ENCODE measurements at regions not wholly inside any gene's neighbourhood (a gene's known extent, or its start where the extent isn't known, plus 50 kb on each side); places are given as distances from the start of the nearest gene placed in this dataset.

GRCh38 chr2:231865222-231865621, 61.0 kb downstream of the NPPC start:
- TF ChIP-seq HMGXB4 (CRISPR knock-in tag; IDR thresholded peaks at IDR 0.05): no peak
- no peak for TF ChIP-seq E2F6 (IDR thresholded peaks at IDR 0.05; ENCODE audit: borderline replicate concordance in 1 of 2, extremely low read depth in 1 of 2, insufficient read depth in 1 of 2, insufficient read length in 1 of 2, low read depth in 1 of 2, low read length in 1 of 2, poor library complexity in 1 of 2, severe bottlenecking in 1 of 2)
- no peak for TF ChIP-seq HOMEZ (CRISPR knock-in tag; IDR thresholded peaks at IDR 0.05)
- TF ChIP-seq NR1H2 (CRISPR knock-in tag; IDR thresholded peaks at IDR 0.05): no peak
- TF ChIP-seq RNF2 (IDR thresholded peaks at IDR 0.05): no peak
- no peak for TF ChIP-seq MEF2A (IDR thresholded peaks at IDR 0.05; ENCODE audit: control insufficient read depth, low read depth, low read length)
- no peak for TF ChIP-seq ZKSCAN3 (CRISPR knock-in tag; IDR thresholded peaks at IDR 0.05)
- TF ChIP-seq EZH2 (IDR thresholded peaks at IDR 0.05; ENCODE audit: borderline replicate concordance, low read depth, low read length): no peak
- no peak for TF ChIP-seq ZSCAN29 (IDR thresholded peaks at IDR 0.05)
- TF ChIP-seq TGIF2 (CRISPR knock-in tag; IDR thresholded peaks at IDR 0.05): no peak
- no peak for TF ChIP-seq MBD2 (IDR thresholded peaks at IDR 0.05; ENCODE audit: borderline replicate concordance, low read depth)
- no peak for TF ChIP-seq GATAD2B (IDR thresholded peaks at IDR 0.05; ENCODE audit: borderline replicate concordance)
- TF ChIP-seq SRSF9 (IDR thresholded peaks at IDR 0.05; ENCODE audit: borderline replicate concordance, low read depth, low read length): no peak
- no peak for TF ChIP-seq PATZ1 (CRISPR knock-in tag; IDR thresholded peaks at IDR 0.05; ENCODE audit: borderline replicate concordance)
- no peak for TF ChIP-seq NR3C1 (CRISPR knock-in tag; IDR thresholded peaks at IDR 0.05)
- intact Hi-C loops (cut with micrococcal nuclease): no loop called here
- Histone ChIP-seq H3K27ac (ENCODE audit: extremely low read depth, low read depth, low read length) (no peak overlapping the region), H4K20me1 (replicated peaks; ENCODE audit: control insufficient read depth, insufficient read depth, low read length) (no peaks in the 10 kb centered on the region), H3K36me3 (ENCODE audit: control insufficient read depth, insufficient read depth, low read length) (no peaks in the 10 kb centered on the region), H3K9ac (ENCODE audit: insufficient read depth in 1 of 2, low read depth in 2 of 2, low read length in 2 of 2) (no peak overlapping the region), H3K4me1 (replicated peaks in 1 of 2; ENCODE audit: control insufficient read depth in 2 of 2, insufficient read depth in 2 of 2, low read length in 2 of 2) (no peaks in the 10 kb centered on the region), H3K4me2 (ENCODE audit: insufficient read depth, low read length) (no peak overlapping the region), H2AFZ (ENCODE audit: low read depth, low read length) (no peak overlapping the region), H3K27me3 (ENCODE audit: control insufficient read depth in 2 of 2, insufficient read depth in 2 of 2, low read length in 2 of 2) (peaks cover 7 to 23% of the 10 kb centered on the region in 2 experiments; a peak in 4 of 5 replicates), H3K79me2 (ENCODE audit: control insufficient read depth, insufficient read depth, low read length) (no peaks in the 10 kb centered on the region), H3K4me3 (no peak overlapping the region), H3K9me3 (replicated peaks; ENCODE audit: control insufficient read depth, insufficient read depth, low read depth, low read length) (no peaks in the 10 kb centered on the region), H3K9me1 (ENCODE audit: control insufficient read depth, insufficient read depth, low read length) (no peaks in the 10 kb centered on the region)
- in situ Hi-C loops (cut with MboI): no loop called here
- WGBS (ENCODE audit: insufficient coverage, low coverage, missing lambda C conversion rate): 13% methylated on average over 1 of the region's 1 CpG
- no peak for ATAC-seq
- DNase-seq (ENCODE audit: extremely low read depth in 1 of 4, low spot score in 3 of 4): no peak
- BruUV-seq (replicated peaks): no TSS peak
- FAIRE-seq: no peak
- ChIA-PET CTCF (ENCODE audit: low intra/inter-chr PET ratio) (interaction anchor here (0.6 kb wide), 1 partner anchor 14 kb away, joined by 4 read pairs; no protein-coding TSS in a partner anchor), POLR2A (no interaction called here)

All from K562 (cell line).